Neural crest cell (in vitro differentiated cells): ENCODE measurements at regions not wholly inside any gene's neighbourhood (a gene's known extent, or its start where the extent isn't known, plus 50 kb on each side); places are given as distances from the start of the nearest gene placed in this dataset.

Experiments used
- DNase-seq: peaks from one replicate; pipeline ENCODE4 v3.0.0; 2021; ENCODE audit warnings: low read depth, mixed read lengths, low spot score
- H3K27ac Mint-ChIP-seq: one replicate; pipeline ENCODE4 v1.8.0; 2021; ENCODE audit warnings: mild to moderate bottlenecking, mixed read lengths; ENCODE audit not compliant: unreplicated experiment
- H3K27me3 Mint-ChIP-seq: 2 replicates; pipeline ENCODE4 v1.8.0; 2021; ENCODE audit warnings: low read depth, mild to moderate bottlenecking, mixed read lengths
- H3K36me3 Mint-ChIP-seq: 2 replicates; pipeline ENCODE4 v1.8.0; 2021; ENCODE audit warnings: low read depth, mild to moderate bottlenecking, mixed read lengths
- H3K4me1 Mint-ChIP-seq: 2 replicates; pipeline ENCODE4 v1.8.0; 2021; ENCODE audit warnings: mixed read lengths
- H3K4me3 Mint-ChIP-seq: one replicate; pipeline ENCODE4 v1.8.0; 2021; ENCODE audit warnings: mild to moderate bottlenecking, mixed read lengths
- H3K9me3 Mint-ChIP-seq: 2 replicates; pipeline ENCODE4 v1.8.0; 2021; ENCODE audit warnings: mixed read lengths
- TF ChIP-seq, protein P1 (sequence below): fragments of 200-600 bp; sonication (generic); conservative IDR thresholded peaks from 2 replicates; pipeline ENCODE4 v1.5.0; 2021; ENCODE audit warnings: antibody characterized with exemption, mild to moderate bottlenecking

DNA sequence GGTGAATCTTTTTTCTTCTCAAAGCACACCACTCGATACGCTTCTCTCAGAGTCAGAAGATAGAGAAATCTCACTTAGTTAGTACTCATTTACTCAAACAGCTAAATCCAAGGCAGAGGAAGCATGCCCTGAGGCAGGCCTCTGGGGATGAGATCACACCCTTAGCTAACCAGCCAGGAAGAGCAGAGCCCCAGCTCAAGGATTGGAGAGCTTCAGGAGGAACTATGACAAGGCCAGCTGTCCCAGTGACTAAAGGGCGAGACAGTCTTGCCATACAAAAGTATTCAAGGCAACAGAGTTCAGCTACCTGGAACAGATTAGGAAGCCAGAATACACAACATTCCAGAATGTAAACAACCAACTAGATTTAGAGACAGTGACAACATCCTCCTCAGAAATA lies 197.7 kb upstream of the CCDC196 start:
- Mint-ChIP-seq H3K27ac (no peak overlapping the region), H3K4me3 (no peak overlapping the region), H3K27me3 (no peaks in the 10 kb centered on the region), H3K9me3 (peaks cover 2% of the 10 kb centered on the region), H3K36me3 (no peaks in the 10 kb centered on the region), H3K4me1 (no peaks in the 10 kb centered on the region)
- TF ChIP-seq, protein P1, sequence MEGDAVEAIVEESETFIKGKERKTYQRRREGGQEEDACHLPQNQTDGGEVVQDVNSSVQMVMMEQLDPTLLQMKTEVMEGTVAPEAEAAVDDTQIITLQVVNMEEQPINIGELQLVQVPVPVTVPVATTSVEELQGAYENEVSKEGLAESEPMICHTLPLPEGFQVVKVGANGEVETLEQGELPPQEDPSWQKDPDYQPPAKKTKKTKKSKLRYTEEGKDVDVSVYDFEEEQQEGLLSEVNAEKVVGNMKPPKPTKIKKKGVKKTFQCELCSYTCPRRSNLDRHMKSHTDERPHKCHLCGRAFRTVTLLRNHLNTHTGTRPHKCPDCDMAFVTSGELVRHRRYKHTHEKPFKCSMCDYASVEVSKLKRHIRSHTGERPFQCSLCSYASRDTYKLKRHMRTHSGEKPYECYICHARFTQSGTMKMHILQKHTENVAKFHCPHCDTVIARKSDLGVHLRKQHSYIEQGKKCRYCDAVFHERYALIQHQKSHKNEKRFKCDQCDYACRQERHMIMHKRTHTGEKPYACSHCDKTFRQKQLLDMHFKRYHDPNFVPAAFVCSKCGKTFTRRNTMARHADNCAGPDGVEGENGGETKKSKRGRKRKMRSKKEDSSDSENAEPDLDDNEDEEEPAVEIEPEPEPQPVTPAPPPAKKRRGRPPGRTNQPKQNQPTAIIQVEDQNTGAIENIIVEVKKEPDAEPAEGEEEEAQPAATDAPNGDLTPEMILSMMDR, result no peak
- DNase-seq, result no peak

DNA sequence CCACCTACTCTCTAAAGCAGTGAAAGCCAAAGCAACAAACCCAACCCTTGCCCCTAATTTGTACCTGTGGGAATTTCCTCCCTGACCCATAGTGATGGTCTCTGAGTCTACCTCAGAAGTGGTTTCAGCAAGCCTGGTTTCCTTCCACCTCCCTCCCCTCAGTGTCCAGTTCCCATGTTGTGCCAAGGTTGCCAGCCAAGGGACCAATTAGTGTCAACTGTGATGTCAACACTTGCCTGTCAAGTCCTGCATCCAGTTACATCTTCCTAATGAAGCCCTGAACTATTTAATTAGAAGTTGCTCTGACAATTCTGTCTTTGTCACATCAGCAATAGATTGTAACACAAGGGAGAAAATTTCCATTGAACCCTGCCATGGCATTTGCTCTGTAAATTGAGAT lies 194.4 kb upstream of the CCDC196 start:
- H3K4me1 Mint-ChIP-seq, result no peaks in the 10 kb centered on the region
- no peaks in the 10 kb centered on the region for H3K36me3 Mint-ChIP-seq
- peaks cover 2% of the 10 kb centered on the region for H3K9me3 Mint-ChIP-seq
- no peaks in the 10 kb centered on the region for H3K27me3 Mint-ChIP-seq
- no peak overlapping the region for H3K4me3 Mint-ChIP-seq
- no peak overlapping the region for H3K27ac Mint-ChIP-seq
- TF ChIP-seq, protein P1, result no peak
- no peak for DNase-seq

DNA sequence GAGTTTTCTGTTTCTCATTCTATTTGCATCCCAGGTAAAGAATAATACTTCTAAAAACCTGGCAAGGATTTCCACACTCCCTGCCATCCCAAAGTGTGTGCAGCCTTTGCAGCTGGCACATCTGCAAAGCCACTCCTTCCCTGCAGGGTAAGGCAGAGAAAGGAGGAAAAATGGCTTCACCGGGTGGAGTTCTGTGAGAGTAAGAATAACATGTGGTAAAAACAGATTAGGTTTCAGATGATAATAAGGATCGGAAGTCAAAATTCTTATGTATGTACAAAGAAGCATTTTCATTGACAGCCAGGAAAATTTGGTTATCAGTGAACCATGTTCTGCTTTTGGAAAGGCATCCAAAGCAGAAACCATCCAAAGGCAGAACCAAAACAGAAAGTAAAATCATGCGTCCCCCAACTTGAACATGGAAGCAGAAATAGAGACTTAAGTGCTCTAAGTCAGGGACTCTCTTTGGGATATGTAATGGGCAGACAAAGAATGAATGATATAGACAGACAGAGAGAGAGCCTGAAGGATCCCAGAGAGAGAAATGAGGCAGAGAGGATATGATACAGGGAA lies 192.6 kb upstream of the CCDC196 start:
- Mint-ChIP-seq H3K4me1 (no peaks in the 10 kb centered on the region), H3K9me3 (peaks cover 1% of the 10 kb centered on the region), H3K4me3 (no peak overlapping the region), H3K27ac (no peak overlapping the region), H3K36me3 (no peaks in the 10 kb centered on the region), H3K27me3 (peaks cover 2% of the 10 kb centered on the region)
- TF ChIP-seq, protein P1, result no peak
- DNase-seq, result no peak

DNA sequence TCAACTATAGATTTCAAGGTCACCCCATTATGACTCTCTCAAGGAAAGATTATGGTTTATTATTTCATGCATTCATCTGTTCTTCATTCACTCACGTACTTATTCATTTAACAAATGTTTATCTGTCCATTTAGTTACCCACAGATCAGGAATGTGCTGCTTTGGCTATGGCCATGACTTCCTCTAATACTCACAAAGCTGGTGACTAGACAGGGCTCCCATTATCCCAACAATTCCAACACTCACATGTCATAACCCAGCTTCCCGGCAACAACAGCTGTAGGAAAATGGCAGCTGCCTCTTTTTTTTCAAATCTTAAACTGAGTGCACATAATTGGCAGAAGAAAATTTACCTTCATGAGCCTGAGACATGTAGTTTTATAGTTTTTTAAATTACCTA lies 190.8 kb upstream of the CCDC196 start:
- no peaks in the 10 kb centered on the region for H3K4me1 Mint-ChIP-seq
- H3K9me3 Mint-ChIP-seq, result no peaks in the 10 kb centered on the region
- H3K27me3 Mint-ChIP-seq, result peaks cover 2% of the 10 kb centered on the region
- no peaks in the 10 kb centered on the region for H3K36me3 Mint-ChIP-seq
- TF ChIP-seq, protein P1, result no peak
- H3K27ac Mint-ChIP-seq, result no peak overlapping the region
- no peak for DNase-seq
- H3K4me3 Mint-ChIP-seq, result no peak overlapping the region

DNA sequence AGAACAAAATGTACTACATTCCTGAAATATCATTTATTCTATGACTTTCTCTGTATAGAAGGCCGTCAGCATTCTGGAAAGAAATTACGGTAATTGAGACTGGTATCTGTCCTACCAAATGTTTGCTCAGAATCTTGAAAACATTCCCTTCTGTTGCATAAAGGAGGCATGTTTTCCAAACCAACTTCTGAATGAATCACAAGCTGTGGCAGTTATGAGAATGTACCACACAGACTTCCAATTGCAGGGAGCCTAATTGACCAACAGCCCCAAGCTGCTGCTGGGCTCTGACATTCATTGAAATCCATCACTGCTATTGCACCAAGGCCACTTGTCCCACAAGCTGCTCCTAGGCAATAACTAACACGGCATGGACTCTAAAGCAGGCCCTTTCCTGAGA lies 185.3 kb upstream of the CCDC196 start:
- Mint-ChIP-seq H3K4me3 (no peak overlapping the region), H3K27me3 (peaks cover 2% of the 10 kb centered on the region), H3K9me3 (peaks cover 10% of the 10 kb centered on the region), H3K4me1 (no peaks in the 10 kb centered on the region), H3K27ac (no peak overlapping the region), H3K36me3 (peaks cover 2% of the 10 kb centered on the region)
- DNase-seq, result no peak
- TF ChIP-seq, protein P1, result no peak

DNA sequence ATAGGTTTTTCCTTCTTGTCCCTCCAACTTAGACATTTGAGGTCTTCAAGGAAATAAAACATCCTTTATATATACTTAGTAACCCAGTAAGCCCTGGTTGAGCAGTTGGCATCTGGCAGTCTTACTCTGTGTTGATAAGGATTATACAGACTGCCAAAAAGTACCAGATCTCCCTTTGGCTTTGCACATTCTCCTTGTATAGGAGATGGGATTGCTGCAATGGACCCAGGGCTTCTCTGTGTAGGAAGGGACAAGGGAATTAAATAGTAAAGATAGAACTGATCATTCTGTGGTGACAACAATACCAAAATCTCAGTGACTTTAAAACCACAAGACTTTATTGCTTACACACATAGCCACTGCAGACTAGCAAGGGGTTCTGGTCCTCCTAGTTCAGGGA lies 180.1 kb upstream of the CCDC196 start:
- H3K36me3 Mint-ChIP-seq, result peaks cover 2% of the 10 kb centered on the region
- H3K4me3 Mint-ChIP-seq, result no peak overlapping the region
- TF ChIP-seq, protein P1, result no peak
- H3K4me1 Mint-ChIP-seq, result no peaks in the 10 kb centered on the region
- DNase-seq, result no peak
- H3K27ac Mint-ChIP-seq, result no peak overlapping the region
- H3K27me3 Mint-ChIP-seq, result no peaks in the 10 kb centered on the region
- peaks cover 15% of the 10 kb centered on the region for H3K9me3 Mint-ChIP-seq
